Fibroblast of lung (primary cell): ENCODE measurements at regions not wholly inside any gene's neighbourhood (a gene's known extent, or its start where the extent isn't known, plus 50 kb on each side); places are given as distances from the start of the nearest gene placed in this dataset.
"Not testable (repeated sequence)": the region's sequence is repeated elsewhere in the genome, so short reads cannot be mapped to it uniquely, and the experiment has no call there.

Experiments used
- DNase-seq, 2 donors: peaks; one replicate each; pipeline versions ENCODE4 v3.0.0 to v3.0.0-alpha.2; 2010; ENCODE audit warnings: low read depth in 2 of 2
- H2AFZ ChIP-seq: 2 replicates; pipeline ENCODE4 v1.5.1; 2012; ENCODE audit warnings: low read length, control low read depth, inconsistent platforms
- H3K27ac ChIP-seq: 2 replicates; pipeline ENCODE4 v1.5.1; 2011; ENCODE audit warnings: low read length, control low read depth; ENCODE audit not compliant: insufficient read depth
- H3K27me3 ChIP-seq: 2 replicates; pipeline ENCODE4 v1.5.1; 2011; ENCODE audit warnings: mild to moderate bottlenecking, low read length; ENCODE audit not compliant: control insufficient read depth, insufficient read depth
- H3K36me3 ChIP-seq: 2 replicates; pipeline ENCODE4 v1.5.1; 2011; ENCODE audit warnings: low read length; ENCODE audit not compliant: control insufficient read depth, insufficient read depth
- H3K4me1 ChIP-seq: 2 replicates; pipeline ENCODE4 v1.5.1; 2011; ENCODE audit warnings: low read length; ENCODE audit not compliant: control insufficient read depth, insufficient read depth; ENCODE audit errors: extremely low read depth
- H3K4me2 ChIP-seq: 2 replicates; pipeline ENCODE4 v1.5.1; 2011; ENCODE audit warnings: low read length, control low read depth; ENCODE audit not compliant: insufficient read depth; ENCODE audit errors: extremely low read depth
- H3K4me3 ChIP-seq, 4 experiments: fragments of 200-600 bp in 1 of 4; sonication (generic) in 1 of 4; replicated peaks in 1 of 4; 2 replicates each; pipeline ENCODE4 v1.5.1; 2011 to 2016; ENCODE audit warnings: low read length in 4 of 4, low read depth in 3 of 4, mild to moderate bottlenecking in 3 of 4, control low read depth in 2 of 4, inconsistent platforms in 1 of 4, mixed read lengths in 1 of 4; ENCODE audit not compliant: insufficient read depth in 1 of 4; ENCODE audit errors: control extremely low read depth in 1 of 4
- H3K79me2 ChIP-seq: 2 replicates; pipeline ENCODE4 v1.5.1; 2012; ENCODE audit warnings: mild to moderate bottlenecking, low read length, inconsistent platforms; ENCODE audit not compliant: control insufficient read depth, insufficient read depth
- H3K9ac ChIP-seq: 2 replicates; pipeline ENCODE4 v1.5.1; 2011; ENCODE audit warnings: mild to moderate bottlenecking, low read length, control low read depth; ENCODE audit not compliant: insufficient read depth
- H3K9me3 ChIP-seq: 2 replicates; pipeline ENCODE4 v1.5.1; 2012; ENCODE audit warnings: low read depth, low read length; ENCODE audit not compliant: control insufficient read depth, insufficient read depth
- H4K20me1 ChIP-seq: 2 replicates; pipeline ENCODE4 v1.5.1; 2011; ENCODE audit warnings: low read length; ENCODE audit not compliant: control insufficient read depth, insufficient read depth; ENCODE audit errors: extremely low read depth
- EZH2 ChIP-seq: IDR thresholded peaks from 2 replicates; pipeline ENCODE4 v1.5.1; 2012; ENCODE audit warnings: low read length, control low read depth, mild to moderate bottlenecking; ENCODE audit errors: missing control alignments
- TF ChIP-seq, protein P1 (sequence below), 2 donors: IDR thresholded peaks in 1 of 2; conservative IDR thresholded peaks in 1 of 2; 1 replicate in 1 of 2; 2 replicates in 1 of 2; pipeline ENCODE4 v1.5.1; 2011 to 2012; ENCODE audit warnings: low read length in 2 of 2, control low read depth in 1 of 2, inconsistent platforms in 1 of 2, low read depth in 1 of 2, mild to moderate bottlenecking in 1 of 2

- no peak for TF ChIP-seq EZH2
- TF ChIP-seq, protein P1, sequence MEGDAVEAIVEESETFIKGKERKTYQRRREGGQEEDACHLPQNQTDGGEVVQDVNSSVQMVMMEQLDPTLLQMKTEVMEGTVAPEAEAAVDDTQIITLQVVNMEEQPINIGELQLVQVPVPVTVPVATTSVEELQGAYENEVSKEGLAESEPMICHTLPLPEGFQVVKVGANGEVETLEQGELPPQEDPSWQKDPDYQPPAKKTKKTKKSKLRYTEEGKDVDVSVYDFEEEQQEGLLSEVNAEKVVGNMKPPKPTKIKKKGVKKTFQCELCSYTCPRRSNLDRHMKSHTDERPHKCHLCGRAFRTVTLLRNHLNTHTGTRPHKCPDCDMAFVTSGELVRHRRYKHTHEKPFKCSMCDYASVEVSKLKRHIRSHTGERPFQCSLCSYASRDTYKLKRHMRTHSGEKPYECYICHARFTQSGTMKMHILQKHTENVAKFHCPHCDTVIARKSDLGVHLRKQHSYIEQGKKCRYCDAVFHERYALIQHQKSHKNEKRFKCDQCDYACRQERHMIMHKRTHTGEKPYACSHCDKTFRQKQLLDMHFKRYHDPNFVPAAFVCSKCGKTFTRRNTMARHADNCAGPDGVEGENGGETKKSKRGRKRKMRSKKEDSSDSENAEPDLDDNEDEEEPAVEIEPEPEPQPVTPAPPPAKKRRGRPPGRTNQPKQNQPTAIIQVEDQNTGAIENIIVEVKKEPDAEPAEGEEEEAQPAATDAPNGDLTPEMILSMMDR (conservative IDR thresholded peaks at IDR 0.05 in 1 of 2, IDR thresholded peaks at IDR 0.05 in 1 of 2; ENCODE audit: low read depth in 1 of 2, low read length in 2 of 2): no peak
- peaks cover 4% of the 10 kb centered on the region for H3K27me3 ChIP-seq
- H3K9me3 ChIP-seq: no peaks in the 10 kb centered on the region
- H3K36me3 ChIP-seq: no peaks in the 10 kb centered on the region
- no peak overlapping the region for H3K9ac ChIP-seq
- H3K4me3 ChIP-seq: no peak overlapping the region
- H3K27ac ChIP-seq: no peak overlapping the region
- no peak overlapping the region for H2AFZ ChIP-seq
- no peak for DNase-seq
- H4K20me1 ChIP-seq: no peaks in the 10 kb centered on the region
- no peak overlapping the region for H3K4me2 ChIP-seq
- H3K4me1 ChIP-seq: no peaks in the 10 kb centered on the region
- no peaks in the 10 kb centered on the region for H3K79me2 ChIP-seq
These were observed 91.0 kb upstream of the SNX9 start for GRCh38 chr6:157732007-157732406.

- no peak for TF ChIP-seq EZH2
- TF ChIP-seq, protein P1 (conservative IDR thresholded peaks at IDR 0.05 in 1 of 2, IDR thresholded peaks at IDR 0.05 in 1 of 2; ENCODE audit: low read depth in 1 of 2, low read length in 2 of 2): no peak
- Histone ChIP-seq H3K27me3 (peaks cover 2% of the 10 kb centered on the region), H3K79me2 (no peaks in the 10 kb centered on the region), H3K36me3 (no peaks in the 10 kb centered on the region), H4K20me1 (no peaks in the 10 kb centered on the region), H3K9me3 (no peaks in the 10 kb centered on the region), H3K9ac (no peak overlapping the region), H2AFZ (no peak overlapping the region), H3K4me3 (no peak overlapping the region), H3K4me2 (no peak overlapping the region), H3K27ac (no peak overlapping the region), H3K4me1 (no peaks in the 10 kb centered on the region)
- no peak for DNase-seq
These were observed 90.5 kb upstream of the SNX9 start for GRCh38 chr6:157732416-157733161.

GRCh38 chr6:157736555-157736954 lies 86.5 kb upstream of the SNX9 start:
- not testable (repeated sequence) for H4K20me1 ChIP-seq

More at GRCh38 chr6:157736555-157736954, 86.5 kb upstream of the SNX9 start:
- not testable (repeated sequence) for H3K27ac ChIP-seq, H3K79me2 ChIP-seq, H3K9me3 ChIP-seq, H3K27me3 ChIP-seq, H3K4me1 ChIP-seq, H3K9ac ChIP-seq, DNase-seq, H3K36me3 ChIP-seq, H3K4me3 ChIP-seq, H2AFZ ChIP-seq, H3K4me2 ChIP-seq
